ENCODE measurements at regions not wholly inside any gene's neighbourhood (a gene's known extent, or its start where the extent isn't known, plus 50 kb on each side); places are given as distances from the start of the nearest gene placed in this dataset.
"Not testable (repeated sequence)": the region's sequence is repeated elsewhere in the genome, so short reads cannot be mapped to it uniquely, and the experiment has no call there.

- Histone ChIP-seq H3K4me1 (ENCODE audit: control insufficient read depth, insufficient read depth, low read length, poor library complexity, severe bottlenecking) (peaks cover 10% of the 10 kb centered on the region), H3K4me3 (ENCODE audit: extremely low read depth, insufficient read depth, low read length, poor library complexity, severe bottlenecking) (no peak overlapping the region), H3K9me3 (ENCODE audit: control insufficient read depth, low read length) (no peaks in the 10 kb centered on the region), H3K27ac (ENCODE audit: low read depth, low read length, severe bottlenecking) (peak overlapping the region; percentile 96), H3K36me3 (ENCODE audit: control insufficient read depth, insufficient read depth, low read length) (no peaks in the 10 kb centered on the region)
- 77 to 83% methylated on average over 3 of the region's 4 CpGs for WGBS, 2 experiments (ENCODE audit: insufficient coverage in 2 of 2)
Observed at GRCh38 chr7:106568680-106569499, 92.1 kb downstream of the CCDC71L start.

- no peaks in the 10 kb centered on the region for H3K9me3 ChIP-seq (ENCODE audit: control insufficient read depth, low read length)
- peak overlapping the region; percentile 96 for H3K27ac ChIP-seq (ENCODE audit: low read depth, low read length, severe bottlenecking)
- no CpG with 5 or more reads among the region's 2 CpGs for WGBS, 2 experiments (ENCODE audit: insufficient coverage in 2 of 2)
- H3K36me3 ChIP-seq (ENCODE audit: control insufficient read depth, insufficient read depth, low read length): no peaks in the 10 kb centered on the region
- no peak overlapping the region for H3K4me3 ChIP-seq (ENCODE audit: extremely low read depth, insufficient read depth, low read length, poor library complexity, severe bottlenecking)
- H3K4me1 ChIP-seq (ENCODE audit: control insufficient read depth, insufficient read depth, low read length, poor library complexity, severe bottlenecking): peaks cover 10% of the 10 kb centered on the region
Observed at GRCh38 chr7:106568002-106568679, 92.8 kb downstream of the CCDC71L start.

GRCh38 chr7:106567204-106568001, 93.6 kb downstream of the CCDC71L start:
- not testable (repeated sequence) for H3K9me3 ChIP-seq (ENCODE audit: control insufficient read depth, low read length); H3K27ac ChIP-seq (ENCODE audit: low read depth, low read length, severe bottlenecking); H3K36me3 ChIP-seq (ENCODE audit: control insufficient read depth, insufficient read depth, low read length); H3K4me3 ChIP-seq (ENCODE audit: extremely low read depth, insufficient read depth, low read length, poor library complexity, severe bottlenecking); H3K4me1 ChIP-seq (ENCODE audit: control insufficient read depth, insufficient read depth, low read length, poor library complexity, severe bottlenecking)
- WGBS, 2 experiments (ENCODE audit: insufficient coverage in 2 of 2): 92 to 97% methylated on average over 9 to 10 of the region's 15 CpGs

GRCh38 chr7:106566672-106567071, 94.3 kb downstream of the CCDC71L start:
- Histone ChIP-seq H3K36me3 (ENCODE audit: control insufficient read depth, insufficient read depth, low read length) (no peaks in the 10 kb centered on the region), H3K9me3 (ENCODE audit: control insufficient read depth, low read length) (no peaks in the 10 kb centered on the region), H3K27ac (ENCODE audit: low read depth, low read length, severe bottlenecking) (no peak overlapping the region), H3K4me1 (ENCODE audit: control insufficient read depth, insufficient read depth, low read length, poor library complexity, severe bottlenecking) (peaks cover 10% of the 10 kb centered on the region), H3K4me3 (ENCODE audit: extremely low read depth, insufficient read depth, low read length, poor library complexity, severe bottlenecking) (no peak overlapping the region)
- WGBS, 2 experiments (ENCODE audit: insufficient coverage in 2 of 2): 81 to 100% methylated on average over 2 of the region's 2 CpGs

GRCh38 chr7:106566196-106566595, 94.8 kb downstream of the CCDC71L start:
- no peak overlapping the region for H3K27ac ChIP-seq (ENCODE audit: low read depth, low read length, severe bottlenecking)
- 81 to 87% methylated on average over 4 to 5 of the region's 6 CpGs for WGBS, 2 experiments (ENCODE audit: insufficient coverage in 2 of 2)

GRCh38 chr7:106565428-106565827, 95.5 kb downstream of the CCDC71L start:
- no peaks in the 10 kb centered on the region for H3K9me3 ChIP-seq (ENCODE audit: control insufficient read depth, low read length)
- 86% methylated on average over 1 of the region's 1 CpG; no CpG with 5 or more reads in 1 of the 2 experiments for WGBS, 2 experiments (ENCODE audit: insufficient coverage in 2 of 2)
- no peak overlapping the region for H3K27ac ChIP-seq (ENCODE audit: low read depth, low read length, severe bottlenecking)
- no peaks in the 10 kb centered on the region for H3K36me3 ChIP-seq (ENCODE audit: control insufficient read depth, insufficient read depth, low read length)
- H3K4me1 ChIP-seq (ENCODE audit: control insufficient read depth, insufficient read depth, low read length, poor library complexity, severe bottlenecking): peaks cover 10% of the 10 kb centered on the region
- no peak overlapping the region for H3K4me3 ChIP-seq (ENCODE audit: extremely low read depth, insufficient read depth, low read length, poor library complexity, severe bottlenecking)

More at GRCh38 chr7:106566196-106566595, 94.8 kb downstream of the CCDC71L start:
- H3K36me3 ChIP-seq (ENCODE audit: control insufficient read depth, insufficient read depth, low read length): no peaks in the 10 kb centered on the region
- H3K4me1 ChIP-seq (ENCODE audit: control insufficient read depth, insufficient read depth, low read length, poor library complexity, severe bottlenecking): peaks cover 10% of the 10 kb centered on the region
- H3K9me3 ChIP-seq (ENCODE audit: control insufficient read depth, low read length): no peaks in the 10 kb centered on the region
- H3K4me3 ChIP-seq (ENCODE audit: extremely low read depth, insufficient read depth, low read length, poor library complexity, severe bottlenecking): no peak overlapping the region

- Histone ChIP-seq H3K27ac (ENCODE audit: low read depth, low read length, severe bottlenecking) (no peak overlapping the region), H3K4me3 (ENCODE audit: extremely low read depth, insufficient read depth, low read length, poor library complexity, severe bottlenecking) (no peak overlapping the region), H3K9me3 (ENCODE audit: control insufficient read depth, low read length) (no peaks in the 10 kb centered on the region), H3K4me1 (ENCODE audit: control insufficient read depth, insufficient read depth, low read length, poor library complexity, severe bottlenecking) (peaks cover 5% of the 10 kb centered on the region), H3K36me3 (ENCODE audit: control insufficient read depth, insufficient read depth, low read length) (no peaks in the 10 kb centered on the region)
- WGBS, 2 experiments (ENCODE audit: insufficient coverage in 2 of 2): 78 to 97% methylated on average over 3 of the region's 3 CpGs
Observed at GRCh38 chr7:106563466-106564150, 97.3 kb downstream of the CCDC71L start.

GRCh38 chr7:106562711-106563366, 98.1 kb downstream of the CCDC71L start:
- Histone ChIP-seq H3K9me3 (ENCODE audit: control insufficient read depth, low read length) (no peaks in the 10 kb centered on the region), H3K4me3 (ENCODE audit: extremely low read depth, insufficient read depth, low read length, poor library complexity, severe bottlenecking) (no peak overlapping the region), H3K4me1 (ENCODE audit: control insufficient read depth, insufficient read depth, low read length, poor library complexity, severe bottlenecking) (peaks cover 3% of the 10 kb centered on the region), H3K36me3 (ENCODE audit: control insufficient read depth, insufficient read depth, low read length) (no peaks in the 10 kb centered on the region), H3K27ac (ENCODE audit: low read depth, low read length, severe bottlenecking) (no peak overlapping the region)
- WGBS, 2 experiments (ENCODE audit: insufficient coverage in 2 of 2): 90 to 100% methylated on average over 1 to 2 of the region's 3 CpGs

- no peaks in the 10 kb centered on the region for H3K9me3 ChIP-seq (ENCODE audit: control insufficient read depth, low read length)
- peaks cover 3% of the 10 kb centered on the region for H3K4me1 ChIP-seq (ENCODE audit: control insufficient read depth, insufficient read depth, low read length, poor library complexity, severe bottlenecking)
- WGBS, 2 experiments (ENCODE audit: insufficient coverage in 2 of 2): 81 to 90% methylated on average over 2 to 3 of the region's 4 CpGs
- no peak overlapping the region for H3K27ac ChIP-seq (ENCODE audit: low read depth, low read length, severe bottlenecking)
- no peaks in the 10 kb centered on the region for H3K36me3 ChIP-seq (ENCODE audit: control insufficient read depth, insufficient read depth, low read length)
- H3K4me3 ChIP-seq (ENCODE audit: extremely low read depth, insufficient read depth, low read length, poor library complexity, severe bottlenecking): no peak overlapping the region
Observed at GRCh38 chr7:106561666-106562411, 99.1 kb downstream of the CCDC71L start.

Measured in mesodermal cell (in vitro differentiated cells).